ENCODE measurements at regions not wholly inside any gene's neighbourhood (a gene's known extent, or its start where the extent isn't known, plus 50 kb on each side); places are given as distances from the start of the nearest gene placed in this dataset.
"Not testable (repeated sequence)": the region's sequence is repeated elsewhere in the genome, so short reads cannot be mapped to it uniquely, and the experiment has no call there.

DNA sequence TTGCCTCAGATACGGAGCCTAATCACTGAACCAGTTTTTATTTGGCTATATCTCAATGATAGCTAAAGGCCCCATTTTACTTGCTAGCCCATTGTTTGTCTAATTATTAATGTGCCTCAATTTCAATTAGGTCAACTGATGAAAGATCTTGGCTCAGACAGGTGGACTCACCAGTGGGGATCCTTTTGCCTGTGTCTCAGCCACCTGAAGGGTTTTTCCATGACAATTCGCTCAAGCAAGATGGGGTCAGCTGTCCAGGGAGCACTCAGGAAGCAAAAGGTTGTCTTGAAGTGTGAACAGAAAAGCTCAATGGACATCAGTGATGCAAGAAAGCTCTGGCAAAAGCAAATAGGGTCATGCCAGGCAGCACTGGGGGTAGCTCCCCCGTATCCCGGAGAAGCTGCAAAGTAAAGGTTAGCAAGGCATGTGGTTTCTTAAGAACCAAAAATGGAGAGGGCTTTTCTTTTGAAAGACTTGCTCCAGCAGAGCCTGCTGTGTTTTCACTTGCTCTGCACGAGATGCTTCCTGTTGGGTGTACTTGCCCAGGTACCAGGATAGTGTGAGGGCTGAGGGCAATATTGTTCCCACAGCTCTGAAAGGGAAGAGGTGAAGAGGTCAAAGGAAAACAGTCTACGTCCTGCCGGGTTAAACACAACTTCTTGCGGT is 541.2 kb upstream of the CDH5 start:
- no peak for DNase-seq

DNA sequence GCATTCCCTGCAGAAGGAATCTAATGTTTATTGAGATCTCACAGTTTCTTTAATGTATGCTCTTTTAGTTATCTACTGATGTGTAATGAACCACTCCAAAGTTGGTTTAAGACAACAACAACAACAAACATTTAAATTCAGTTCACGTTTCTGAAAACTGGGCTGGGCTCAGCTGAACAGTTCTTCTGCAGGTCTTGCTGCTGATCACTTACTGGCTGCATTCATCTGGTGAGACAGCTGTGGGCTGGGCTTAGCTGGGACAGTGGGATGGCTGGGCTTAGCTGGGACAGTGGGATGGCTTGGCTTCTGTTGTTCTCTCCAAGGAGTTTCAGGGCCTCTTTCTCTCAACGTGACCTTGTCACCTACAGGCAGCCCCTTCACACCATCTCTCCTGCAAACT is 544.3 kb upstream of the CDH5 start:
- no peak for DNase-seq

DNA sequence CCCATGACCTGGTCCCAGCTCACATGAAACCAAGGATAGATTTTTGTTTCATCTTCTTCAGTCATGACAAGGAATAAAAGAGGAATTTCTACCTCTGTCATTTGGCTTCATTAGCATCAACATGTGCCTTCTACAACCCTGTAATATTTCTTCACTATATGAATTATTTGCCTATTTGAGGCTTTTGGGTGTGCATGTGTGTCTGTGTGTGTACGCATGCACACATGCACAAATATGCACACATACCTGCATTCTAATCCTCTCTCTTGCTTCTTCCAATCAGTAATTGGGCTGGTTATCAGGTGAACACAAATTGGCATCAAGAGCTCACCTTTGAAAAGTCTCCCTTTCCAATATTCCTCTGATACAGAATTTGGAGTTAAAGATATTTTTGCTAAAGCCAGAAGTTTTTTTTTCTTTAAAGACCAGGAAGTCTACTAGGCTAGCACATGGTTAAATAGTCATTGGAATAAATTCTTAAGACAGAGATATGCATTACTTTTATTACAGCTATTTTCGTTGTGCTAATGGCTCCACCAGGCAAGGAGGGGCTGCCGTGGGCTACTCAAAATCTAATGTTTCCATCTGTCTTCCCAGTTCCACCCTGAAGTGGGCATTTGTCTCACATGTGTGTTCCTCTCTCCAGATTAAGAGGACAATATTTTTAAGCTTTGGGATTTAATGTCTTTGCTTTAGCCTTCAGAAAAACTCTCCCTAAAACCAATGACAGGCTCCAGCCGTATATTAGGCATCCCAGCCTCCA is 547.2 kb upstream of the CDH5 start:
- DNase-seq, result no peak

DNA sequence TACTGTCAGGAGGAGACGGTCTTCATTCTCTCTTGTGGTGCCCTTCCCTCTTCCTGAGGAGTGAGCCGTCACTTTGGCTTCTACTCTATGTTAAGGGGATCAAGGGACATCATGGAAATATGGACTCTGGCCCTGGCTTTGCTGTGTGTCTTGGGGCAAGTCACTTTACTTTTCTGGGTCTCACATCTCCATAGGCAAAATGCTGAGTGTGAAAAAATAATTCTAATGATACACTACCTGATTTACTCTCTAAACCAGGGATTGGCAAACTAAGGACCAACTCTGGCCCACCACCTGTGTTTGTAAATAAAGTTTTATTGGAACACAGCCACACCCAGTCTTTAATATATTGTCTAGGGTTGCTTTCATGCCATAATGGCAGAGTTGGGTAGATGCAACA is 548.7 kb upstream of the CDH5 start:
- no peak for DNase-seq

DNA sequence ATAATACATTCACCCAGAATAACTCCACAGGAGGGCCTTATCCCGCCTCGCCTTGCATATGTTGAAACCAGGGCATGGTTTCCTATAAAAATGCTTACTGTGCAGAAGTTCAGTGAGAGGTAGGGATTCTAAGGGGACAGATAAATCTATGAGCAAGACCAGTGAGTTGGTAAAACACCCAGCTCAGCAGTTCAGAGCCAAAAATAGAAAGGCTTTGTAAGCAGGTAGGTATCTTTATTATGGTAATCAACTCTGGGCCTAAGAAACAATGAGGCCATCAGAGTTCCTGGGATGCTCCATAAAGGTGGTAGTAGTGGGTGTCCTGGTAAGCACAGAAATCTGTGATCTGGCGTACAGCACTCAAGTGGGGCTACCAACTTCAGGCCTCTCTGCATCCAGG is 549.4 kb upstream of the CDH5 start:
- DNase-seq, result no peak

DNA sequence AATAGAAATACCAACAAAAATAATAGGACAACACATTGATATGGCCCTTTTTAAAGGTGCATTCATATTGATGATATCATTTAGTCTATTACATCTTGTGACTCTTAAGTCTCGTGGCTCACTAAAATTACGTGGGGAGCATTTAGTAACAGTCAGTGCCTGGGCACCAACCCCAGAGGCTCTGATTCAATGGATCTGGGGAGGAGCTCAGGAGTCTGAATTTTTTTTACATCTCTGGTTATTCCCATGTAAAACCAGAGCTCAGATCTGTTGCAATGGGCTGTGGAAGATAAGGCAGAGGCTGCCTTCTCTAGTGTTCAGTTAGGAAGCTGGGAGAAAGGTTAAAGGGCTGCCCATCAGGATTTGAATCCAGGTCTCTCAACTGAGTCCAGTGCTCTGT is 549.9 kb upstream of the CDH5 start:
- DNase-seq, result no peak

DNA sequence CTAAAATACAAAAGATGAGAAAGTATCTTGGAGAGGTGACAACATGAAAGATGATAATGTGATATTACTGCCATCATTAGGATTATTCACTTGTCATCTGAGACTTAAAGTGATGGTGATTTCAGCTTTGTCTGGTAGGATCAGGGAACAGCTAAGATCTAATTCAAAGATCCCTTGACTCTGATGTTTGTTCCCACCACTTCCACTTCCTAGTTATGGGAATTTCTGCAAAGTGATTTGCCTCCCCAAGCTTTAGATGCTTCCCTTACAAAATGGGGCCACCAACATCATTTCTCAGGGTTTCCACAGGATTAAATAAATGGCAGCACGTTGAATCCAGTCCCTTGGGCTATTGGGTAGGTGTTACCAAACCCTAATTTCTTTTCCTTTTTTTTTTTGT is 550.8 kb upstream of the CDH5 start:
- DNase-seq, result no peak

DNA sequence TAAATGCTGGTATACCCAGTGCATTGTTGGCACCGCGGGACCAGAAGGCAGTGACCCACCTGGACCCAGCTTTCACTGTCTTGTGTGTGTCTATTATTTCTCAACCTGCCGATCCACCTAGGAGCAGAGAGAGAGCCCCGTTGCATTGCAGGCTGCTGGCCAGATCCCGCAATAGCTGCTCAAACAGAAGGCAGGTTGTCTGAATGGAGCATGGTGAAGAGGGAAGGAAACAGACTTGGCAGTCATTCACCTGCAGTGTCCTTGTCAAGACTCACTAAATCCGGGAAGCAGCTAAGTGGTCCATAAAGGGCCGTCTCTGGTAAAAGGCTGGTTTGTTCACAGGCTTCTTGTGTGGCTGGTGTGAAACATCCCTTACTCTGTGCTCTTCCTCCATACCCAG is 552.6 kb upstream of the CDH5 start:
- DNase-seq, result not testable (repeated sequence)

DNA sequence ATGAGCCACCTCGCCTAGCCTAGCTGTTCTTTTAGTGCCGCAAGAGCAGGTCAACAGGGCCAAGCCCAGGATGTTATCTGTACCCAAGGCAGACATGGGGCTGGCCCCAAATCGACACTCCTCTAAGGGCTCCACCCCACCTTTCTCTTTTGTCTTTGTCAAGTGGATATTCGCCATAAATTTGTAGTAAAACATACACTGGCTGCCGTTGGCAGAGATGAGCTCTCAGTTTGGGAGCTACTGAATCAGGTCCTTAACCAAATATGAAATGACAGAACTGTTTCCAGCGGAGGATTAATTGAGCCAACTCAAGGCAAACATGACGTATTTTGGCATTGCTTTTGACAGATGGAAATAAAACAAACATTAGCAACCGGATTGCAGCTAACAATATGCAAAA is 556.9 kb upstream of the CDH5 start:
- no peak for DNase-seq

DNA sequence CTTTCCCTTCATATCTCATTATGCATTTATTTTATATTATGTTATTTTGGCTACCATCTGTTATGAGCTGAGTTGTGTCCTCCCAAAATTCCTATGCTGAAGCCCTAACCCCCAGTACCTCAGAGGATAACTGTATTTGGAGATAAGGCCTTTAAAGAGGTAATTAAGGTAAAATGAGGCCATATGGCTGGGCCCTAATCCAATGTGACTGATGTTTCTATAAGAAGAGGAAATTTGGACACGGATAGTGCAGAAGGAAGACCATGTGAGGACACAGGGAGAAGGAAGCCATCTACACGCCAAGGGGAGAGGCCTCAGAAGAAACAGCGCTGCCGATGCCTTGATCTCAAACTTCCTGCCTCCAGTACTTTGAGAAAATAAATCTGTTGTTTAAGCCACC is 557.7 kb upstream of the CDH5 start:
- DNase-seq, result no peak

DNA sequence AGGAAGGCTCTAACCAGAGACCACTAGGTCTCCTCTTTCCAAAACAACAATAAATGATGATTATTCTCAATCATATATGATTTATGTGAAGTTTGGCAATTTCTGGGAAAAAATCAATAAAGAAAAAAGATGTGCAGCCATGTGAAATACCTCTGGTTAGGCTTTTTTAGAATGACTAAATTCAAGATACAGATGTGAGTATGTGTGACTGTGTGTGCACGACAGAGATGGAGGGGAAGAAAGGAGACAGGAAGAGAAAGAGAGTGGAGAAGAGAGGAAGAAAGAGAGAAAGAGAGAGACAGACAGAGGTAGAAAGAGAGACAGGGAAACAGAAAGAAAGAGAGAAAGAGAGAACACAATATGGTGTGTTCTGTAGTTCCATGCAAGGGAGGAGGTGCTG is 558.6 kb upstream of the CDH5 start:
- no peak for DNase-seq

DNA sequence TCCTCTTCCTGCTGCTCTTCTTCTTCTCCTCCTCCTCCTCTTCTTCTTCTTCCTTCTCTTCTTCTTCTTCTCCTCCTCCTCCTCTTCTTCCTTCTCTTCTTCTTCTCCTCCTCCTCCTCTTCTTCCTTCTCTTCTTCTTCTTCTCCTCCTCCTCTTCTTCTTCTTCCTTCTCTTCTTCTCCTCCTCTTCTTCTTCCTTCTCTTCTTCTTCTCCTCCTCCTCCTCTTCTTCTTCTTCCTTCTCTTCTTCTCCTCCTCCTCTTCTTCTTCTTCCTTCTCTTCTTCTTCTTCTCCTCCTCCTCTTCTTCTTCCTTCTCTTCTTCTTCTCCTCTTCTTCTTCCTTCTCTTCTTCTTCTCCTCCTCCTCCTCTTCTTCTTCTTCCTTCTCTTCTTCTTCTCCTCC is 560.8 kb upstream of the CDH5 start:
- DNase-seq, result not testable (repeated sequence)

DNA sequence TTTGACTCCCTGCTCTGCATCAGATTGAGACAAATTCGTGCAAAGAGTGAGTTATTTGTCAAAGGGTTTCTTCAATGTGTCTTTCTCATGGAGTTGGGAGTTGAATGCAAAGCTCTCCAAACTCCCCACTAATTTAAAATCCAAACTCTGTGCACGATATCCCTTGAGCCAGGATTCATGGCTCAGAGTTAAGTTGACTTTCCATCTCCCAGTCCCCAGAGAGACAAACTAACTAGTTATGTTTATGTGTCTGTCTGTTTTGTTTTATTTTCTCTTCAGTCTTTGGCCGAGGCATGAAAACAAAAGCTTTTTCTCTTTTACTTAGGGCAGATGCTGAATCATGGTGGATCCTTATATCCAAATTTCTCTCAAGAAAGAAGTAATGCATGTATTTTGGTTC is 570.0 kb upstream of the CDH5 start:
- no peak for DNase-seq

DNA sequence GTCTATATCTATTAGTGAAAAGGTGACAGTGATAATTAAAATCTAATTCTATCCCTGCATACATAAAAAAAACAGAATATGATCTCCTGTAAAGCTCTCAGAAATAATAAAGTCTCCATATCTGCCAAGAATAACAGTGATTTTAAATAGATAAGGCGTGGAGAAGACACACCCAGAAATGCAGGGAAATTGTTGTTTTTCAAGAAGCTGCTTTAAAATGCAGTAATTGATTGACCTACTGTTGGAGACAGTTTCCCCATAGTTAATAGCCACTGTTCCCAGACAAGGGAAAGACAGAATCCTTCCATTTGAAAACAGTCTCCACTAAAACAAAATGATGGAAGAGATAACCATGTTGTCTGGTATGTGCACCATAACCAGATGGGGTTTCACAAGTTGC is 571.5 kb upstream of the CDH5 start:
- DNase-seq, result no peak

DNA sequence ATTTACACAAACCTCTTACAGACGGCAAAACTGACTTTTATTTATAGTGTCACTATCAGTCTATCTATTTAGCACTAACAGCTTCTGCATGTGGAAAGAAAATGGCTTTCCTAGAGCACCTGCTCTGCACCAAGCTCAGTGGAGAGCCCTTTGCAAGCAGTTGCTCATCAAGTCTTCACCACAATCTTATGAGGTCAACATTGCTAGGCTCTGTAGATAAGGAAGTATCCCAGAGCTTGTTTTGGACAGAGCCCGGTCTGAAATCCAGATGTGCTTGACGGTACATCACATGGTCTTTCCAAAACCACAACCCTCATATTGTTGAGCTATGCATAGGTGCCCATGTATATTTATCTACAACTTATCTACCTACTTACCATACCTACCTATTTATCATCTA is 572.7 kb upstream of the CDH5 start:
- no peak for DNase-seq

DNA sequence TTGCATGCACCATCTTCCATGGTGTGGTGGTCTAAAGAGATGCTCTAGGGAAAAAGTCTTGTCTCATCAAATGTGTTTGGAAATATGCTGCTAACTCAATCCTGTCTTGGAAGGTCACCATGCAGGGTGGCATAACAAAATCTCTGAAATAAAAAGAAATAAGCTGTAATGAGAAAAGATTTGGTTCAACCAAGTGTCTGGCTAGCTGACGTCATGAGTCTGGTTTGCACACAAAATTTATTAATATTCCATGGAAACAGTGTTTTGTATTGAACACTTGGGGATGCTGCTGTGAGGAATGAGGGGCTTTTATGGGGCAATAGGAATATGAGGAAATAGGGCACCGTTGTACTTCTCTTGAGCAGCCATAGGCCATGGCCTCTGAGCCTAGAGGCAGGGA is 575.7 kb upstream of the CDH5 start:
- DNase-seq, result no peak

DNA sequence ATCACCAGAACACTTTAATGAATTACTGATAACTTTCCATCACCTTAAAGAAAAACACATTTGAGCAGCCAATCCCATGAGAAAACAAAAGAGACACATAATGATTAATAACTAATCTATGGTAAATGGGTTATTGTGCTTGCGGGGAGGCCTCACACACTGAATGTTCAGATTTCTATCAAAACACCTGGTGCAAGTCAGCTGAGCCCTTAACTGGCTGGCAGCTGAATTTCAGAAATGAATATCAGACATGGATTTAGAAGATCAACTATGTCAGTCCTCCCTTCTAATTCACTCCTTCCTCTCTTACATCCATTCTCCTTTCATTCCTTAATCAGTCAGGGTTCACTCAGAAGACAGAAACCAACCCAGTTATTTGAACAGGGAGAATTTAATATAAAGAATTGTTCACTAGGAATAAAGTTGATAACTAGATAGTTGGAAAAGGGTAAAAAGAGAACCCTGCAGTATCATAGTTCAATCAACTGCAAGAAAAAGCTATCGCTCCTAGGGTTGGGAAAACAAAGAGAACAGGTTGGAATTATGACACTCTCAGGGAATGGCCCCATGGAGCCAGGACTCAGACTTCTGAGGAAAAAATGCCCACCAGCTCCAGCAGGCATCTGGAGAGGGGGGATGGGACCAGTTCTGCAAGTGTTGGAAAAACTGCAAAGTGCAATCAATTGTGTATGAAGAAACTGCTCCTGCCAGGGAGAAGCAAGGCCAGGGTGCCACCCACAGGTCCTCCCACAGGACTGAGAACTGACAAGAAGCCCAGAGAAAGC is 577.1 kb upstream of the CDH5 start:
- no peak for DNase-seq

DNA sequence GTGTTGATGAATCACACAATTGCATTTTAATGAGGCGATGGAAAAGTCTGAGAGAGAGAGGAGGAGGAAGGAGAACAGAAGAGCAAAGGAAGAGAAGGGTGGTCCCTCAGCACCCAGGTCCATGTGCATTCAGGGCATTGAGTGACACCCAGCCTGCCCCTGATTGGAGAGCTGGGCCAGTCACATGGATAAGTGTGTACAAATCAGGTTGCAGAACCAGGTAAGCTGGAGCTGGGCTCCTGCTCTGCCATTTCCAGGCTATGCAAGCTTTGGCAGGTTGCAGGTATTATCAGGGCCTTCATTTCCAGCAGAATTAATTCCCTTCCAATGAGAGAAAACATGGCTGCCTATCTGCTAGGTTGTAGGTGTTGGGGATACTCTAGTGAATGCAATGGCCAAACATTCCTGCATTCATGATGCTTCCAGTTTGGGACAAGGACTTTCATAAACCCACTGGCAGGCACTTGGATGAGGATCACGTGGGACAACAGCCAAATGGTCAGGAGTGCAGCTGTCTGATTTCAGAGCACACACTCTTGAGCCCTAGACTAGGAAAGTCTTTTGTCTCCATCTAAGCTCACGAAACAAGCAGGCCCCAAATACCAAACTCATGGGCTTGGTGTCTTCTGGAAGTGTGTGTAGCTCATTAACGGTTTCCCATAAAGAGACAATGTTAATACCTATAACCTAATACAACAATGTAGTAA is 577.9 kb upstream of the CDH5 start:
- no peak for DNase-seq

DNA sequence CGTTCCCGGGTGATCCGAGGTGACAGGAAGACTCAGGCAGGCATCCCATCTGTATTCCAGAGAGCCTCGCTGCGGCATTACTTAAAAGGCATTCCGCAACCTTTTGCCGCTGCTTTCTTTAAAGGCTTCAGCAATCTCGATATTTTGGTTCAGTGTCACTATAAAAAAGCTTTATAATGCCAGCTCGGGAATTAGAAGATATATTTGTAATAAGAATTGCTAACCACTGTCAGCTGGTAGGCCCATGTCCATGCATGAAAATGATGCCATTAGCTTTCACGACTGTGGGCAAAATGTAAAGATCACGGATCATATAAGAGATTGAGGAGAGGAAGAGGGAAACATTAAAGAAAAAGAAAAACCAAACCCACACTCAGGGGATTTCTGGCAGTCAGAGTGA is 578.6 kb upstream of the CDH5 start:
- DNase-seq, result no peak

DNA sequence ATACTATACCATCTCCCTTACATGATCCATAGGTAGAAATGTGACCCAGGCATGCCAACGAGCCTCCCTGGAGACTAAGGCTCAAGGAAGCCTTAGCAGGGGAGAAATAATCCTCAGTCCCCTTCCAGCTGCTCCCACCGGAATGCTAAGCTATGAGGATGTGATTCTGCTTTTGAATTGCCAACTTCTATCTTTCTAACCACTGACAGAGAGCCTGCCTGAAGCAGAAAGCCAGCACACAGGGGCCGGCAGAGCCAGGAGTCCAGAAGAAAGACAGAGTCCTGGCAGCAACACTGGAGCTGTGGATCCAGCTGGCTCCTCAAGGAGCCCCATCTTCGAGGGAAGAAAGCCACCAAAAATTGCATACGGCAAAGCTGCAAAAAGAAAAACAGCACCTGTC is 579.6 kb upstream of the CDH5 start:
- DNase-seq, result no peak

DNA sequence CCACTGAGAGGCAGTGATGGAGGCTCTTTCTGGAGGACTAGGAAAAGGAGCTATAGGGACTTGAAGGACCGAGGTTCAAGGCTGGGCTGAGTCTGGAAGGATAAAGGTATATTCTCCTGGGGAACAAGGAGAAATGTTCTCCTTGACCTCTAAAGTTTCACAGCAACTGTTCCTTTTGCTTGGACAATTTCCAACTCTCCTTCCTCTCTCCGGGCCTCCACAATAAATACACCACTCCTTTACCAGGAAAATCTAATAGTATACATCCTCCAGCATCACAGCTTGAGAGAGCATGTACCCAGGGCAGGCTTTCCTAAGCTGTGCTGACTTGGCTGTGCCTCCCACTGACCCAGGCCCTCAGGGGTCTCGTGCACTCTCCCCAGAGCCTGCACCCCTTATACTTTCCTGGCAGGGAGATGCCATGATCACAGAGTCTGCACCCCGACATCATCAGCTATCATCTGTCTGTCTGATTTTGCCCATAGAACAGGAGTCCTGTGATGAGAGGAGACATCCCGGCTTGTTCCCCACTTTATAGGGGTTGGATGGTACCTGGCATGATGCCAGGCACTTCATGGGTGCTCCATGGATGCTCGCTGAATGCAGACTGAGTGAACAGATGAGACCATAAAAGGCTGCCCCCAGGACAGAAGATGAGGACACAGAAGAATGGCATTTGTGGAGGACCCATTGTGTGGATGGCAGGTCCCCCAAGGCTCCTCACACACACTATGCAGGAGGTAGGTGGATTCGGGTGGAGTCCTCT is 582.6 kb upstream of the CDH5 start:
- no peak for DNase-seq

All from activated CD4-positive, alpha-beta T cell treated with anti-CD3 and anti-CD28 coated beads, Interleukin-2, amount 50 U/mL, for 1 hour (primary cell).